ENCODE measurements at regions not wholly inside any gene's neighbourhood (a gene's known extent, or its start where the extent isn't known, plus 50 kb on each side); places are given as distances from the start of the nearest gene placed in this dataset.

DNA sequence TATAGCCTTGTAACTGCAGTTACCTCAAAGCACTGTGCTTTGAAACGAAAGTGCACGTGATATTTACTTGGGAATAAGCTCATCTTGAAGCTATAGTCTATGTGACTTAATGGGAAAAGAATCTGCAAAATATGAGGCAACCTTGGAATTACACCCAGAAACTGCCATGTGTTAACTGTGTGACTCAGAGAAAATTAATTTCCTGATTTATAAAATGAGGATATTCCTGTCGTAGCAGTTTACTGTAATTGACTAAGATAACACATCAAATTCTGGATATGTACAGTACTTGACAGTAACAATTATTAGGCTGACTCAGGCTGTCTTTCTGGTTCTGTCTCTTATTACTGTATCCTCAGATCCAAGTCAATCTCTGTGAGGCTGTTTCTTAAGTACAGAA is 1079.9 kb upstream of the ACO1 start (continued):
- TF ChIP-seq BCL3 (IDR thresholded peaks at IDR 0.05; ENCODE audit: borderline replicate concordance, insufficient read depth, low read depth, low read length, poor library complexity, severe bottlenecking) (no peak), YBX1 (IDR thresholded peaks at IDR 0.05) (no peak)

DNA sequence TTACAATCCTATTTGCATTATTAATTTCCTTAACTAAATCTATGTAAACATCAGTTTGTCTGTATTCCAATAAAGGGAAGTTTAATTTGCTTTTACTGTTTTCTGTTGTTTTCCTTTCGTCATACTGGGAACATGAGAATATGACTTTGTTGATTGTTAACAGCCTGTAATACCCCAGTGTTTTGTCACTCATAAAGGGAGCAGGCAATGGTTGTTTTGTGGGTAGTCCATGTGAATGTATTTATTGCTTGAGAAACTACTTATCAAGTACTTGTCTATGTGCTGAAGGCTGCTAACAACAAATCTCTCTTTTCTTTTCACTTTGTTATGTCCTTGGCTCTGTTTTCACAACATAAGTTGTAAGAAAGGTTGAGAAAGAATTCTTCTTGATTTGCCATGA is 1070.2 kb upstream of the ACO1 start:
- Histone ChIP-seq H3K9ac (ENCODE audit: control insufficient read depth, insufficient read depth, low read length) (no peak overlapping the region), H3K27ac (ENCODE audit: control insufficient read depth, insufficient read depth) (no peak overlapping the region), H3K4me2 (ENCODE audit: control insufficient read depth, insufficient read depth) (no peak overlapping the region), H3K9me3 (replicated peaks; ENCODE audit: control insufficient read depth, insufficient read depth, low read length) (no peaks in the 10 kb centered on the region), H2AFZ (ENCODE audit: control insufficient read depth, low read depth, low read length) (no peak overlapping the region), H3K4me1 (ENCODE audit: control insufficient read depth, insufficient read depth, low read length) (no peaks in the 10 kb centered on the region), H3K36me3 (ENCODE audit: control insufficient read depth in 2 of 2, insufficient read depth in 2 of 2, low read length in 1 of 2) (no peaks in the 10 kb centered on the region), H3K79me2 (ENCODE audit: control insufficient read depth, insufficient read depth, low read length) (no peaks in the 10 kb centered on the region), H3K4me3 (no peak overlapping the region), H3K27me3 (replicated peaks in 1 of 2; ENCODE audit: control insufficient read depth in 2 of 2, insufficient read depth in 2 of 2, low read length in 1 of 2) (no peaks in the 10 kb centered on the region), H4K20me1 (ENCODE audit: control insufficient read depth, insufficient read depth) (no peaks in the 10 kb centered on the region)
- ChIA-PET POLR2A (no interaction called here), SMC1A (ENCODE audit: uncharacterized antibody, unreplicated experiment) (no interaction called here), RAD21 (ENCODE audit: unreplicated experiment) (no interaction called here), CTCF (no interaction called here)
- DNase-seq (ENCODE audit: low read depth, low spot score), result no peak
- TF ChIP-seq CEBPB (IDR thresholded peaks at IDR 0.05; ENCODE audit: borderline replicate concordance in 1 of 2, low read depth in 2 of 2, low read length in 2 of 2) (no peak), TBL1XR1 (IDR thresholded peaks at IDR 0.05; ENCODE audit: low read depth, low read length) (no peak), CHD4 (IDR thresholded peaks at IDR 0.05) (no peak), MAX (IDR thresholded peaks at IDR 0.05; ENCODE audit: low read depth, low read length) (no peak), RFX5 (IDR thresholded peaks at IDR 0.05; ENCODE audit: low read depth, low read length) (no peak), SMC3 (IDR thresholded peaks at IDR 0.05; ENCODE audit: borderline replicate concordance, low read length) (no peak), CBFB (IDR thresholded peaks at IDR 0.05; ENCODE audit: low read depth) (no peak), NFYB (IDR thresholded peaks at IDR 0.05; ENCODE audit: insufficient read depth, low read depth, low read length) (no peak), ZNF622 (IDR thresholded peaks at IDR 0.05) (no peak), GATAD2B (conservative IDR thresholded peaks at IDR 0.05; ENCODE audit: low read depth) (no peak), NKRF (conservative IDR thresholded peaks at IDR 0.05) (no peak)
- TF ChIP-seq, protein P1, sequence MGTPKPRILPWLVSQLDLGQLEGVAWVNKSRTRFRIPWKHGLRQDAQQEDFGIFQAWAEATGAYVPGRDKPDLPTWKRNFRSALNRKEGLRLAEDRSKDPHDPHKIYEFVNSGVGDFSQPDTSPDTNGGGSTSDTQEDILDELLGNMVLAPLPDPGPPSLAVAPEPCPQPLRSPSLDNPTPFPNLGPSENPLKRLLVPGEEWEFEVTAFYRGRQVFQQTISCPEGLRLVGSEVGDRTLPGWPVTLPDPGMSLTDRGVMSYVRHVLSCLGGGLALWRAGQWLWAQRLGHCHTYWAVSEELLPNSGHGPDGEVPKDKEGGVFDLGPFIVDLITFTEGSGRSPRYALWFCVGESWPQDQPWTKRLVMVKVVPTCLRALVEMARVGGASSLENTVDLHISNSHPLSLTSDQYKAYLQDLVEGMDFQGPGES (IDR thresholded peaks at IDR 0.05), result no peak
- TF ChIP-seq, protein P2, sequence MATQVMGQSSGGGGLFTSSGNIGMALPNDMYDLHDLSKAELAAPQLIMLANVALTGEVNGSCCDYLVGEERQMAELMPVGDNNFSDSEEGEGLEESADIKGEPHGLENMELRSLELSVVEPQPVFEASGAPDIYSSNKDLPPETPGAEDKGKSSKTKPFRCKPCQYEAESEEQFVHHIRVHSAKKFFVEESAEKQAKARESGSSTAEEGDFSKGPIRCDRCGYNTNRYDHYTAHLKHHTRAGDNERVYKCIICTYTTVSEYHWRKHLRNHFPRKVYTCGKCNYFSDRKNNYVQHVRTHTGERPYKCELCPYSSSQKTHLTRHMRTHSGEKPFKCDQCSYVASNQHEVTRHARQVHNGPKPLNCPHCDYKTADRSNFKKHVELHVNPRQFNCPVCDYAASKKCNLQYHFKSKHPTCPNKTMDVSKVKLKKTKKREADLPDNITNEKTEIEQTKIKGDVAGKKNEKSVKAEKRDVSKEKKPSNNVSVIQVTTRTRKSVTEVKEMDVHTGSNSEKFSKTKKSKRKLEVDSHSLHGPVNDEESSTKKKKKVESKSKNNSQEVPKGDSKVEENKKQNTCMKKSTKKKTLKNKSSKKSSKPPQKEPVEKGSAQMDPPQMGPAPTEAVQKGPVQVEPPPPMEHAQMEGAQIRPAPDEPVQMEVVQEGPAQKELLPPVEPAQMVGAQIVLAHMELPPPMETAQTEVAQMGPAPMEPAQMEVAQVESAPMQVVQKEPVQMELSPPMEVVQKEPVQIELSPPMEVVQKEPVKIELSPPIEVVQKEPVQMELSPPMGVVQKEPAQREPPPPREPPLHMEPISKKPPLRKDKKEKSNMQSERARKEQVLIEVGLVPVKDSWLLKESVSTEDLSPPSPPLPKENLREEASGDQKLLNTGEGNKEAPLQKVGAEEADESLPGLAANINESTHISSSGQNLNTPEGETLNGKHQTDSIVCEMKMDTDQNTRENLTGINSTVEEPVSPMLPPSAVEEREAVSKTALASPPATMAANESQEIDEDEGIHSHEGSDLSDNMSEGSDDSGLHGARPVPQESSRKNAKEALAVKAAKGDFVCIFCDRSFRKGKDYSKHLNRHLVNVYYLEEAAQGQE (IDR thresholded peaks at IDR 0.05; ENCODE audit: low read depth, low read length), result no peak
- no peak for ATAC-seq
- FAIRE-seq, result no peak
- 54% methylated on average over 1 of the region's 1 CpG for WGBS (ENCODE audit: insufficient coverage, insufficient replicate concordance, low lambda C conversion rate, missing lambda C conversion rate)
- no TSS peak for BruUV-seq (replicated peaks)
- intact Hi-C loops (cut with micrococcal nuclease; ENCODE audit: unreplicated experiment) (no loop called here), in situ Hi-C loops (cut with MboI) (no loop called here)
